Non-pigmented ciliary epithelial cell (primary cell): ENCODE measurements at regions not wholly inside any gene's neighbourhood (a gene's known extent, or its start where the extent isn't known, plus 50 kb on each side); places are given as distances from the start of the nearest gene placed in this dataset.
"Not testable (repeated sequence)": the region's sequence is repeated elsewhere in the genome, so short reads cannot be mapped to it uniquely, and the experiment has no call there.

ENCODE experiments used
- DNase-seq: peaks from one replicate; pipeline ENCODE4 v3.0.0-alpha.2; 2010; ENCODE audit warnings: low read depth

- not testable (repeated sequence) for DNase-seq
These were observed 89.0 kb upstream of the RANBP6 start for GRCh38 chr9:6104406-6104805.

GRCh38 chr9:6103911-6104310 is 88.5 kb upstream of the RANBP6 start:
- not testable (repeated sequence) for DNase-seq

- not testable (repeated sequence) for DNase-seq
These were observed 87.0 kb upstream of the RANBP6 start for GRCh38 chr9:6102336-6102987.

- not testable (repeated sequence) for DNase-seq
These were observed 86.3 kb upstream of the RANBP6 start for GRCh38 chr9:6101725-6102124.

- DNase-seq = not testable (repeated sequence)
These were observed 83.9 kb upstream of the RANBP6 start for GRCh38 chr9:6099346-6099745.

GRCh38 chr9:6098431-6098830 is 83.0 kb upstream of the RANBP6 start:
- no peak for DNase-seq

GRCh38 chr9:6096821-6097220 is 81.4 kb upstream of the RANBP6 start:
- DNase-seq = peak; percentile 56

- no peak for DNase-seq
These were observed 75.1 kb upstream of the RANBP6 start for GRCh38 chr9:6090277-6091210.

- DNase-seq = no peak
These were observed 73.9 kb upstream of the RANBP6 start for GRCh38 chr9:6089300-6089699.

GRCh38 chr9:6086006-6086655 is 70.7 kb upstream of the RANBP6 start:
- DNase-seq = no peak

GRCh38 chr9:6080154-6080716 is 64.8 kb upstream of the RANBP6 start:
- no peak for DNase-seq

- DNase-seq = no peak
These were observed 64.0 kb upstream of the RANBP6 start for GRCh38 chr9:6079386-6079785.

GRCh38 chr9:6078382-6079105 is 63.1 kb upstream of the RANBP6 start:
- no peak for DNase-seq

GRCh38 chr9:6076851-6077250 is 61.4 kb upstream of the RANBP6 start:
- no peak for DNase-seq

- DNase-seq = no peak
These were observed 58.3 kb upstream of the RANBP6 start for GRCh38 chr9:6073731-6074130.

GRCh38 chr9:6072865-6073264 is 57.4 kb upstream of the RANBP6 start:
- no peak for DNase-seq

- no peak for DNase-seq
These were observed 57.0 kb upstream of the RANBP6 start for GRCh38 chr9:6072453-6072852.

- DNase-seq = no peak
These were observed 53.6 kb upstream of the RANBP6 start for GRCh38 chr9:6068983-6069382.

- DNase-seq = no peak
These were observed 52.0 kb upstream of the RANBP6 start for GRCh38 chr9:6067426-6067825.
